ENCODE measurements at regions not wholly inside any gene's neighbourhood (a gene's known extent, or its start where the extent isn't known, plus 50 kb on each side); places are given as distances from the start of the nearest gene placed in this dataset.
"Not testable (repeated sequence)": the region's sequence is repeated elsewhere in the genome, so short reads cannot be mapped to it uniquely, and the experiment has no call there.

DNA sequence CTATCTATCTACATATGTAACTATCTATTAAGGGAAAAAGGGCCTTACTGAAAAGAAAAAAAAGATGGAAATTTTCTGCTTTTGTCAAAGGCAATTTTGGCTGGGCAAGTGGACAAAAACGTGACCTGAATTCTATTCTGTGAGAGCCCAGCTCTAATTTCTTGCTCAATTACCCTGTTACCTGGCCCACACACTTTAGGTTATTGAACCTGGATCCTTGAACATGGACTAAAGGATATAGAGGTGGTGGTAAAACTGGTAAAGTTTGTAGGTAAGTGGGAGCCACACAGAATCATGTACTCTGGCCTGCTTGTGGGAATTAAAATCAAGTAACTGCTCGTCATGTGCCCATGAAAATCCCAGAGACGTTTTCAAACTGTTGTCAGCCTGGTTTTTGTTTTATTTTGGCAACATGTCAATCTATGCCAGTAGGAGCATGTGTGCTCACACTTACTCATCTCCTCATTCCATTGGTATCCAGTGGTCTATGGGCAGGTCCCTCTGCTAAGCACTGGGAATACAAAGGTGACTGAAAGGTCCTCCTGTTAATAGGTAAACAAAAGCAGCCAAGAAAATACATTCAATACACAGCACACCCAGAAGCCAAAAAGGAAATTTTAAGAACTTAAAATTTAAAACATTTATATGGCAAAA is 113.7 kb upstream of the WARS2 start:
- Histone ChIP-seq H3K36me3 (no peaks in the 10 kb centered on the region), H3K4me1 (no peaks in the 10 kb centered on the region), H3K4me3 (no peak overlapping the region), H3K27ac (no peak overlapping the region), H3K27me3 (no peaks in the 10 kb centered on the region), H3K9me3 (no peaks in the 10 kb centered on the region)
- in situ Hi-C loops (cut with MboI; ENCODE audit: low sequenced_read_pairs in 4 of 4) (no loop called here), intact Hi-C loops (cut with DNase I; ENCODE audit: low total_unique reads) (no loop called here)
- ATAC-seq = no peak
- TF ChIP-seq, protein P1, sequence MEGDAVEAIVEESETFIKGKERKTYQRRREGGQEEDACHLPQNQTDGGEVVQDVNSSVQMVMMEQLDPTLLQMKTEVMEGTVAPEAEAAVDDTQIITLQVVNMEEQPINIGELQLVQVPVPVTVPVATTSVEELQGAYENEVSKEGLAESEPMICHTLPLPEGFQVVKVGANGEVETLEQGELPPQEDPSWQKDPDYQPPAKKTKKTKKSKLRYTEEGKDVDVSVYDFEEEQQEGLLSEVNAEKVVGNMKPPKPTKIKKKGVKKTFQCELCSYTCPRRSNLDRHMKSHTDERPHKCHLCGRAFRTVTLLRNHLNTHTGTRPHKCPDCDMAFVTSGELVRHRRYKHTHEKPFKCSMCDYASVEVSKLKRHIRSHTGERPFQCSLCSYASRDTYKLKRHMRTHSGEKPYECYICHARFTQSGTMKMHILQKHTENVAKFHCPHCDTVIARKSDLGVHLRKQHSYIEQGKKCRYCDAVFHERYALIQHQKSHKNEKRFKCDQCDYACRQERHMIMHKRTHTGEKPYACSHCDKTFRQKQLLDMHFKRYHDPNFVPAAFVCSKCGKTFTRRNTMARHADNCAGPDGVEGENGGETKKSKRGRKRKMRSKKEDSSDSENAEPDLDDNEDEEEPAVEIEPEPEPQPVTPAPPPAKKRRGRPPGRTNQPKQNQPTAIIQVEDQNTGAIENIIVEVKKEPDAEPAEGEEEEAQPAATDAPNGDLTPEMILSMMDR (IDR thresholded peaks at IDR 0.05 in 4 of 5, conservative IDR thresholded peaks at IDR 0.05 in 1 of 5) = no peak
- TF ChIP-seq POLR2A (IDR thresholded peaks at IDR 0.05) = no peak
- no peak for DNase-seq

DNA sequence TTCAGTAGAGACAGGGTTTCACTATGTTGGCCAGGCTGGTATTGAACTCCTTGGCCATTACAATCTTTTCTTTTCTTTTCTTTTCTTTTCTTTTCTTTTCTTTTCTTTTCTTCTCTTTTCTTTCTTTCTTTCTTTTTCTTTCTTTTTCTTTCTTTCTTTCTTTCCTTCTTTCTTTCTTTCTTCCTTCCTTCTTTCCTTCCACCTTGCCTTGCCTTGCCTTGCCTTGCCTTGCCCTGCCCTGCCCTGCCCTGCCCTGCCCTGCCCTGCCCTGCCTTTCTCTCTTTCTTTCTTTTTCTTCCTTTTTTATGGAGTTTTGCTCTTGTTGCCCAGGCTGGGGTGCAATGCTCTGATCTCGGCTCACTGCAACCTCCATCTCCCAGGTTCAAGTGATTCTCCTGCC is 112.5 kb upstream of the HAO2 start:
- intact Hi-C loops (cut with DNase I; ENCODE audit: low total_unique reads); in situ Hi-C loops (cut with MboI; ENCODE audit: low sequenced_read_pairs in 4 of 4); H3K9me3 ChIP-seq; H3K27me3 ChIP-seq; H3K27ac ChIP-seq; H3K4me1 ChIP-seq; H3K4me3 ChIP-seq; DNase-seq; ATAC-seq; H3K36me3 ChIP-seq: not testable (repeated sequence)

DNA sequence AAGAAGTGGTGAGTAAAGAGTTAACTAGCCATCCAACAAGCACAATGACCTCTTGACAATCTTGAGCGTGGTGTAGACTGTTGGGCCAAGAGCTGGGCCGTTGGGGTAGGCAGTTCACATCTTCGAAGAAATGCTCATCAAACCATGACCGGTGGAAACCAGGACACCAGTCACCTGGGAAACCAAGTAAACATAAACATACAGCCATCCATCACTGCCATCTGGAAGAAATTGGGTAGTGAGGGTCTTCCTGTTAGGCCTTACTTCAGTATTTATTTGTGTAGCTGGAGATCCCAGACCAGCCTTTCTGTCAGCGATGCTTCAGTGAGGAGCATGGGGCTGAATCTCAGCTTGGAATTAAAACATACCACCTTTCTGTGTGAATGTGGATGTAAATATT is 108.1 kb upstream of the HAO2 start:
- H3K27ac ChIP-seq = no peak overlapping the region
- in situ Hi-C loops (cut with MboI; ENCODE audit: low sequenced_read_pairs in 4 of 4) = no loop called here
- no peaks in the 10 kb centered on the region for H3K36me3 ChIP-seq
- intact Hi-C loops (cut with DNase I; ENCODE audit: low total_unique reads) = no loop called here
- H3K4me3 ChIP-seq = no peak overlapping the region
- no peaks in the 10 kb centered on the region for H3K4me1 ChIP-seq
- no peaks in the 10 kb centered on the region for H3K27me3 ChIP-seq
- TF ChIP-seq POLR2A (IDR thresholded peaks at IDR 0.05) = no peak
- TF ChIP-seq, protein P1 (IDR thresholded peaks at IDR 0.05 in 4 of 5, conservative IDR thresholded peaks at IDR 0.05 in 1 of 5) = no peak
- ATAC-seq (no peak), DNase-seq (no peak)
- no peaks in the 10 kb centered on the region for H3K9me3 ChIP-seq

DNA sequence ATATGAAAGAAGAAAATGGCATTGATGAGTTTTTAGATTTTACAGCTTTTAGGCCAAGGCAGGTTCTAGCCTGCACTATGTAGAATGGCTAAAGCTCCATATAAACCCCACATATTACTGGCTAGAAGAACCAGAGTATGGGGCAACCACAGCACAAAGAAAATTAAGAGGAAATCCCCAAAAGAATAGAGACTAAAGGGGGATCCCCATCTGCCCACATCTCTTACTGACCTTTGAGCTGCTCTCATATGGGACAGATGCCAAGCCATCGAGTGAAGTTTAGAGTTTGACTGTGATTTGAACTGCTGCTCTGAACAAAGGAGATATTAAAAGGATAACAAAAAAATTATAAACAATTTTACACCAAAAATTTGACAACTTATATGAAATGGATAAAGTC is 102.2 kb upstream of the HAO2 start:
- intact Hi-C loops (cut with DNase I; ENCODE audit: low total_unique reads) = no loop called here

DNA sequence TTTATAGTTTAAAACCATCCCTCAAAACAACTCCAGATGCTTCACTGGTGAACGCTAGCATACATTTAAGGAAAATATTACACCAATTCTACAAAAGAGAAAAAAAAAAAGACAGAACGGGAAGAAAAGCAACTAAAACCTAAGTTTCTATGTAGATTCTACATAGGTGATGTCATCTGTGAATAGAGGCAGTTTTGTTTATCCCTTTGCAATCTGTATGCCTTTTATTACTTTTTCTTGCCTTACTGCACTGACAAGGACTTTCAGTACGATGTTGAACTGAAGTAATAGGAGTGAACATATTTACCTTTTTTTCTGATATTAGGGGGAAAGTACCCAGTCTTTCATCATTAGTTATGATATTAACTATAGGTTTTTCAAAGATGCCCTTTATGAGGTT is 101.7 kb upstream of the HAO2 start:
- no peak for ATAC-seq
- TF ChIP-seq, protein P1 (IDR thresholded peaks at IDR 0.05 in 4 of 5, conservative IDR thresholded peaks at IDR 0.05 in 1 of 5) = no peak
- TF ChIP-seq POLR2A (IDR thresholded peaks at IDR 0.05) = no peak
- Histone ChIP-seq H3K4me1 (no peaks in the 10 kb centered on the region), H3K4me3 (no peak overlapping the region), H3K27me3 (no peaks in the 10 kb centered on the region), H3K27ac (no peak overlapping the region), H3K36me3 (no peaks in the 10 kb centered on the region), H3K9me3 (no peaks in the 10 kb centered on the region)
- intact Hi-C loops (cut with DNase I; ENCODE audit: low total_unique reads) = no loop called here
- in situ Hi-C loops (cut with MboI; ENCODE audit: low sequenced_read_pairs in 4 of 4) = no loop called here
- no peak for DNase-seq

More for the DNA sequence above, 102.2 kb upstream of the HAO2 start:
- Histone ChIP-seq H3K4me1 (no peaks in the 10 kb centered on the region), H3K36me3 (no peaks in the 10 kb centered on the region), H3K27ac (no peak overlapping the region), H3K27me3 (no peaks in the 10 kb centered on the region), H3K9me3 (no peaks in the 10 kb centered on the region), H3K4me3 (no peak overlapping the region)
- TF ChIP-seq, protein P1 (IDR thresholded peaks at IDR 0.05 in 4 of 5, conservative IDR thresholded peaks at IDR 0.05 in 1 of 5) = no peak
- no peak for TF ChIP-seq POLR2A (IDR thresholded peaks at IDR 0.05)
- ATAC-seq = no peak
- in situ Hi-C loops (cut with MboI; ENCODE audit: low sequenced_read_pairs in 4 of 4) = no loop called here
- DNase-seq = no peak

DNA sequence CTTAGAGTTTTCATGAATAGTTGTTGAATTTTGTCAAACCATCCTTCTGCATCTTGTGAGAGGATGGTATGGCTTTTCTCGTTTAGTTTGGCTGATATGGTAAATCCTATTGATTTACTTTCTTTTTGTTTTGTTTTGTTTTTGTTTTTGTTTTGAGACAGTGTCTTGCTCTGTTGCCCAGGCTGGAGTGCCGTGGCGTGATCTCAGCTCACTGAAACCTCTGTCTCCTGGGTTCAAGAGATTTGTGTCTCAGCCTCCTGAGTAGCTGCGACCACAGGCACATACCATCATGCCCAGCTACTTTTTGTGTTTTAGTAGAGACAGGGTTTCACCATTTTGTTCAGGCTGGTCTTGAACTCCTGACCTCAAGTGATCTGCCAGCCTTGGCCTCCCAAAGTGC is 101.3 kb upstream of the HAO2 start:
- H3K9me3 ChIP-seq; ATAC-seq; DNase-seq; in situ Hi-C loops (cut with MboI; ENCODE audit: low sequenced_read_pairs in 4 of 4); intact Hi-C loops (cut with DNase I; ENCODE audit: low total_unique reads); H3K27ac ChIP-seq; H3K36me3 ChIP-seq; H3K4me1 ChIP-seq; H3K4me3 ChIP-seq; H3K27me3 ChIP-seq: not testable (repeated sequence)

Measured in gastrocnemius medialis (tissue), 4 donors.